OCI-LY7 (cell line): ENCODE measurements at regions not wholly inside any gene's neighbourhood (a gene's known extent, or its start where the extent isn't known, plus 50 kb on each side); places are given as distances from the start of the nearest gene placed in this dataset.

Experiments
- BruUV-seq: library from RNA; stranded (reverse); fragments of 400-500 nt; replicated peaks from 2 replicates; lab custom pipeline; 2021; lab: Mats Ljungman, UMichigan
- CTCF ChIA-PET: fragments of 300-600 bp; sonication (Branson Sonifier 250); formaldehyde crosslinking; loops from one replicate; lab custom pipeline; 2022; ENCODE audit warnings: antibody characterized with exemption; ENCODE audit not compliant: unreplicated experiment; lab: Charles Lee
- POLR2A ChIA-PET: fragments of 300-600 bp; sonication (Branson Sonifier 250); formaldehyde crosslinking; loops from one replicate; lab custom pipeline; 2022; ENCODE audit warnings: antibody characterized with exemption; lab: Charles Lee
- DNase-seq: peaks from one replicate; pipeline ENCODE4 v3.0.0-alpha.2; 2015; ENCODE audit warnings: low spot score
- H2AFZ ChIP-seq: fragments of 200-600 bp; sonication (generic), shearing (Covaris generic); 2 replicates; pipeline ENCODE4 v1.6.1; 2014; ENCODE audit warnings: mild to moderate bottlenecking, antibody characterized with exemption, low read length, moderate library complexity
- H3K27ac ChIP-seq: fragments of 200-600 bp; sonication (generic); 2 replicates; pipeline ENCODE4 v1.5.1; 2014; ENCODE audit warnings: mixed run types, low read depth, mild to moderate bottlenecking, moderate library complexity, low read length, inconsistent platforms; ENCODE audit not compliant: poor library complexity, severe bottlenecking
- H3K36me3 ChIP-seq: fragments of 200-600 bp; sonication (generic); 2 replicates; pipeline ENCODE4 v1.6.1; 2014; ENCODE audit warnings: mild to moderate bottlenecking, antibody characterized with exemption, low read length, moderate library complexity, mixed read lengths; ENCODE audit not compliant: insufficient read depth
- H3K4me1 ChIP-seq: fragments of 200-600 bp; sonication (generic); 2 replicates; pipeline ENCODE4 v1.5.1; 2014; ENCODE audit warnings: mild to moderate bottlenecking, low read length; ENCODE audit not compliant: insufficient read depth, poor library complexity, severe bottlenecking
- H3K4me2 ChIP-seq: fragments of 200-600 bp; sonication (generic); 2 replicates; pipeline ENCODE4 v1.6.1; 2014; ENCODE audit warnings: mild to moderate bottlenecking, low read length
- H3K4me3 ChIP-seq: fragments of 200-600 bp; sonication (generic); 2 replicates; pipeline ENCODE4 v1.5.1; 2014; ENCODE audit warnings: mild to moderate bottlenecking, low read depth, low read length; ENCODE audit not compliant: poor library complexity, severe bottlenecking
- H3K79me2 ChIP-seq: fragments of 200-600 bp; sonication (generic); 2 replicates; pipeline ENCODE4 v1.6.1; 2016; ENCODE audit warnings: low read depth, mild to moderate bottlenecking, low read length, moderate library complexity, mixed read lengths; ENCODE audit not compliant: insufficient read depth
- H3K9me2 ChIP-seq: fragments of 200-600 bp; sonication (generic); 2 replicates; pipeline ENCODE4 v1.6.1; 2016; ENCODE audit warnings: mild to moderate bottlenecking, low read length, mixed read lengths; ENCODE audit not compliant: insufficient read depth
- H3K9me3 ChIP-seq: fragments of 200-600 bp; sonication (generic); 2 replicates; pipeline ENCODE4 v1.6.1; 2014; ENCODE audit warnings: mild to moderate bottlenecking, mixed run types, low read length, mixed read lengths
- H4K20me1 ChIP-seq: fragments of 200-600 bp; sonication (generic); 2 replicates; pipeline ENCODE4 v1.6.1; 2014; ENCODE audit warnings: mild to moderate bottlenecking, antibody characterized with exemption, low read length, moderate library complexity, mixed read lengths; ENCODE audit not compliant: insufficient read depth
- CTCF ChIP-seq: fragments of 200-600 bp; sonication (generic); conservative IDR thresholded peaks from 2 replicates; pipeline ENCODE4 v1.5.1; 2014; ENCODE audit warnings: mild to moderate bottlenecking, antibody characterized with exemption, low read length, moderate library complexity, mixed read lengths
- EZH2phosphoT487 ChIP-seq: fragments of 200-600 bp; sonication (generic); IDR thresholded peaks from 2 replicates; pipeline ENCODE4 v1.6.1; 2018; ENCODE audit warnings: low read depth, borderline replicate concordance, mild to moderate bottlenecking, mixed run types, antibody characterized with exemption, low read length, moderate library complexity, mixed read lengths
- intact Hi-C: fragments of 100-400 bp; cut with micrococcal nuclease; formaldehyde crosslinking; loops from one replicate; pipeline ENCODE4 v1.10.0; 2022; ENCODE audit not compliant: unreplicated experiment

- DNase-seq, result no peak
- Histone ChIP-seq H3K4me2 (no peak overlapping the region), H3K27ac (no peak overlapping the region), H3K9me2 (no peaks in the 10 kb centered on the region), H2AFZ (no peak overlapping the region), H3K36me3 (no peaks in the 10 kb centered on the region), H3K4me1 (no peaks in the 10 kb centered on the region), H4K20me1 (no peaks in the 10 kb centered on the region), H3K4me3 (no peak overlapping the region), H3K9me3 (no peaks in the 10 kb centered on the region), H3K79me2 (no peaks in the 10 kb centered on the region)
- ChIA-PET POLR2A (interaction anchor here (0.8 kb wide), 1 partner anchor 74 kb away, joined by 3 read pairs; no protein-coding TSS in a partner anchor), CTCF (no interaction called here)
- intact Hi-C loops, result no loop called here
- BruUV-seq, result no TSS peak
- TF ChIP-seq CTCF, result no peak
- no peak for TF ChIP-seq EZH2phosphoT487
Observed at GRCh38 chr3:118337649-118338048, 697.0 kb downstream of the IGSF11 start.

DNA sequence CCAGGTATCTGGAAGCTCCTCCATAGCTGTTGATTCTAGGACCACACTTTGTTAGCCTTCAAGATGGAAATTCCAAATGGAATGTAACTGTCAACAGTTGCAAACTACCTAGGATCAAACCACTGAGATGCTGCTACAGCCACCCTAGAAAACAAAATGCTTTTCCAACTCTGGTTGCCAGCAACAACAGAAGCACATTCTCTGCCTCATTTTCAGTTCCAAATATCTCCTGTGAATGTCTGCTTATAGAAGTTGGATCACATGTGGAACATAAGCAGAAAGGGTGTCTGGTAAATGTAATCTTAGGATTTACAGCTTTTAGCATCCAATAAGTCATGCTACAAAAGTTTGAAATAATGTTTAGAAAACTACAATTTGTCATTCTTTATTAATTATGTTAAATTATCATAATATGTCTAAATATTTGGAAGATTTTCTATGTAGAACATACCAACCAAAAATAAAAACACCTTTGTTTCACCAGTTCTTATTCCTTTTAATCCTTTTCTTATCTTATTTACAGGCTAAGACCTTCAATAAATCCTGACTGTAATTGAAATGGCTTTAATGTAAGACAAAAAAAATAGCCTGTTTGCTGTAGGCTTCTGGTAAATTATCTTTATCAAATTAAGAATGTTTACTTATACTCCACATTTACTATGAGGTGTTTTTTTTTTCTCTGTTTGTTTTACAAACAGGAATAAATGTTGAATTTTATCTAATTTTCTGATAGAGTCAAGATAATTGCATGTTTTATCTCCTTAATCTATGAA, 687.1 kb downstream of the IGSF11 start:
- H3K27ac ChIP-seq, result no peak overlapping the region
- H3K9me3 ChIP-seq, result no peaks in the 10 kb centered on the region
- POLR2A ChIA-PET, result no interaction called here
- no peaks in the 10 kb centered on the region for H3K79me2 ChIP-seq
- H3K9me2 ChIP-seq, result no peaks in the 10 kb centered on the region
- intact Hi-C loops, result loop anchor here (10.0 kb wide), 1 partner anchor 57 kb away; no protein-coding TSS in a partner anchor
- DNase-seq, result no peak
- no TSS peak for BruUV-seq
- H3K4me3 ChIP-seq, result no peak overlapping the region
- no peaks in the 10 kb centered on the region for H4K20me1 ChIP-seq
- TF ChIP-seq CTCF (no peak), EZH2phosphoT487 (no peak)
- H3K36me3 ChIP-seq, result no peaks in the 10 kb centered on the region
- no peak overlapping the region for H3K4me2 ChIP-seq
- no peaks in the 10 kb centered on the region for H3K4me1 ChIP-seq
- H2AFZ ChIP-seq, result no peak overlapping the region
- CTCF ChIA-PET, result no interaction called here

DNA sequence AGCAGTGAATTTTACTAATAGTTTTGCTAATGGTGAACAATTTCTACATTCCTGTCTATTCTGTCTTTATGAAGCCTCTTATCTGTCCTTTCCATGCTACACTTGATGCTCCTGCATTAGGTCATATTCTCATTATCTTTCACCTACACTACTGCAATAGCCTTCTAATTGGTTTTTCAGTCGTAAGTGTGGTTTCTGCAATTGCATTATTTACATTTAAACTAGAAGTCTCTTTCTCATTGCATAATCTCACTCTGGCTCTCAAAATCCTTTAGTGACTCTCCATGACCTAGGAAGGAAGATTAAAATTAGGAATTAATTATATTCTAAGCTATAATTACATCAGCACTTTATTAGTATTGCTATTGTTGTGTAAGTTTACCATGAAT, 686.5 kb downstream of the IGSF11 start:
- ChIA-PET POLR2A (interaction anchor here (0.5 kb wide), 1 partner anchor 1979 kb away, joined by 3 read pairs; no protein-coding TSS in a partner anchor), CTCF (no interaction called here)
- Histone ChIP-seq H3K27ac (no peak overlapping the region), H3K9me3 (no peaks in the 10 kb centered on the region), H3K4me3 (no peak overlapping the region), H3K9me2 (no peaks in the 10 kb centered on the region), H3K4me1 (no peaks in the 10 kb centered on the region), H2AFZ (no peak overlapping the region), H4K20me1 (no peaks in the 10 kb centered on the region), H3K36me3 (no peaks in the 10 kb centered on the region), H3K4me2 (no peak overlapping the region), H3K79me2 (no peaks in the 10 kb centered on the region)
- BruUV-seq, result no TSS peak
- TF ChIP-seq CTCF (no peak), EZH2phosphoT487 (no peak)
- no peak for DNase-seq
- intact Hi-C loops, result loop anchor here (10.0 kb wide), 1 partner anchor 57 kb away; no protein-coding TSS in a partner anchor
